Type B pancreatic cell (in vitro differentiated cells): ENCODE measurements at regions not wholly inside any gene's neighbourhood (a gene's known extent, or its start where the extent isn't known, plus 50 kb on each side); places are given as distances from the start of the nearest gene placed in this dataset.

Experiments
- DNase-seq: peaks from one replicate; pipeline ENCODE4 v3.0.0; 2021; ENCODE audit warnings: mixed read lengths; ENCODE audit not compliant: unreplicated experiment; ENCODE audit errors: extremely low spot score
- H3K27ac Mint-ChIP-seq: 2 replicates; pipeline ENCODE4 v1.8.0; 2021; ENCODE audit warnings: mild to moderate bottlenecking, mixed read lengths
- H3K27me3 Mint-ChIP-seq: 2 replicates; pipeline ENCODE4 v1.8.0; 2021; ENCODE audit warnings: mixed read lengths
- H3K36me3 Mint-ChIP-seq: 2 replicates; pipeline ENCODE4 v1.8.0; 2021; ENCODE audit warnings: mixed read lengths
- H3K4me1 Mint-ChIP-seq: one replicate; pipeline ENCODE4 v1.8.0; 2021; ENCODE audit warnings: mixed read lengths; ENCODE audit not compliant: unreplicated experiment
- H3K4me3 Mint-ChIP-seq: 2 replicates; pipeline ENCODE4 v1.8.0; 2021; ENCODE audit warnings: mild to moderate bottlenecking, mixed read lengths
- H3K9me3 Mint-ChIP-seq: 2 replicates; pipeline ENCODE4 v1.8.0; 2021; ENCODE audit warnings: mixed read lengths
- TF ChIP-seq, protein P1 (sequence below): fragments of 200-600 bp; sonication (generic); conservative IDR thresholded peaks from 2 replicates; pipeline ENCODE4 v1.5.0; 2021; ENCODE audit warnings: antibody characterized with exemption, mild to moderate bottlenecking

DNA sequence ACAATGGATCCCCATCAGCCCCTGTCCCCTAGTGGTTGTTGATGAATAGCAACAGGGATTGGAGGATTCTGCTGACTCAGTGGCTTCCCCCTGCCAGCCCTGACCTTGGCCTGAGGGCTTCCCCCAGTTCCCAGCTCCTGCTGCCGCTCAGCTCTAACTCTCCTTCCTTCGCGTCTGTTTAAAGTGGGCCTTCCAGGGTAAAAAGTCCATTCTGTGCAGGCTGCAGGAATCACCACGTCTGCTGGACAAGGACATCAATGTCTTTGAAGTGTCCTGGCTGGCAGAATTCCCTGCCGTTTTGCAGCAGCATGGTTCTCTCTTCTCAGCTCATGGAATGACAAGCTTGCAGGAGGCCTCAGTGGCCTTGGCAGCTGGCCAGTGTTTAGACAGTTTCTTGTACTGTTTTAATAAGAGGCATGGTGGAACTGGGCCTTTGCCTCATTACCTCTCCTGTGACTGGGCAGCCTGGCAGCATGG lies 152.5 kb upstream of the STX18 start:
- TF ChIP-seq, protein P1, sequence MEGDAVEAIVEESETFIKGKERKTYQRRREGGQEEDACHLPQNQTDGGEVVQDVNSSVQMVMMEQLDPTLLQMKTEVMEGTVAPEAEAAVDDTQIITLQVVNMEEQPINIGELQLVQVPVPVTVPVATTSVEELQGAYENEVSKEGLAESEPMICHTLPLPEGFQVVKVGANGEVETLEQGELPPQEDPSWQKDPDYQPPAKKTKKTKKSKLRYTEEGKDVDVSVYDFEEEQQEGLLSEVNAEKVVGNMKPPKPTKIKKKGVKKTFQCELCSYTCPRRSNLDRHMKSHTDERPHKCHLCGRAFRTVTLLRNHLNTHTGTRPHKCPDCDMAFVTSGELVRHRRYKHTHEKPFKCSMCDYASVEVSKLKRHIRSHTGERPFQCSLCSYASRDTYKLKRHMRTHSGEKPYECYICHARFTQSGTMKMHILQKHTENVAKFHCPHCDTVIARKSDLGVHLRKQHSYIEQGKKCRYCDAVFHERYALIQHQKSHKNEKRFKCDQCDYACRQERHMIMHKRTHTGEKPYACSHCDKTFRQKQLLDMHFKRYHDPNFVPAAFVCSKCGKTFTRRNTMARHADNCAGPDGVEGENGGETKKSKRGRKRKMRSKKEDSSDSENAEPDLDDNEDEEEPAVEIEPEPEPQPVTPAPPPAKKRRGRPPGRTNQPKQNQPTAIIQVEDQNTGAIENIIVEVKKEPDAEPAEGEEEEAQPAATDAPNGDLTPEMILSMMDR: peak; percentile 58
- DNase-seq: no peak
- H3K9me3 Mint-ChIP-seq: no peaks in the 10 kb centered on the region
- peaks cover 27% of the 10 kb centered on the region for H3K4me1 Mint-ChIP-seq
- H3K27me3 Mint-ChIP-seq: no peaks in the 10 kb centered on the region
- H3K4me3 Mint-ChIP-seq: peak overlapping the region; percentile 20
- H3K27ac Mint-ChIP-seq: no peak overlapping the region
- peaks cover 3% of the 10 kb centered on the region for H3K36me3 Mint-ChIP-seq

DNA sequence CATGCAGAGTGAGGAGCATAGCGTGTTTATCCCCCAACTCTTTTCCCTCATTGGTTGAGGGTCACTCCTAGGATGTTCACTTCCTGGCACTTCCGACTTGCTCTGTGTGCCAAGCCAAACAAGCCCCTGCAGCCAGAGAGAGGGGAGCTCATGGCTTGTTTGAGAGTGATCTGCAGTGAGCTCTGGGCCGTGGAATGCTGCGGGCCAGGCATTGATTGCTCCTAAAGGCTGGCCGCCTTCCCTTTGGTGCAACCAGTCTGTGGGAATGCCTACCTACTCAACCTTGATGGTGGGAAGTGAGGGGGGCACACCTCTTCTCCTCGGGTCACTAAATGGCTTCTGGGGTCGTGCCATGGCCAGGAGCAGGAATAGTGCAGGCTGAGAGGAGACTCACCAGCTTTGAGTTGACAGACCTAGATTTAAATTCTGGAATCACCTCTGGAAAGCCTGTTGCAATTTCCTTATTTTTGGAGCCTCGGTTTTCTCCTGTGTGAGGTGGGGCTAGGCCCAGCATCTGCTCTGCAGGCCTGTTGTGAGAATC lies 152.0 kb upstream of the STX18 start:
- Mint-ChIP-seq H3K36me3 (peaks cover 3% of the 10 kb centered on the region), H3K9me3 (no peaks in the 10 kb centered on the region), H3K4me3 (no peak overlapping the region), H3K4me1 (peaks cover 28% of the 10 kb centered on the region), H3K27ac (no peak overlapping the region), H3K27me3 (no peaks in the 10 kb centered on the region)
- DNase-seq: no peak
- TF ChIP-seq, protein P1: no peak

DNA sequence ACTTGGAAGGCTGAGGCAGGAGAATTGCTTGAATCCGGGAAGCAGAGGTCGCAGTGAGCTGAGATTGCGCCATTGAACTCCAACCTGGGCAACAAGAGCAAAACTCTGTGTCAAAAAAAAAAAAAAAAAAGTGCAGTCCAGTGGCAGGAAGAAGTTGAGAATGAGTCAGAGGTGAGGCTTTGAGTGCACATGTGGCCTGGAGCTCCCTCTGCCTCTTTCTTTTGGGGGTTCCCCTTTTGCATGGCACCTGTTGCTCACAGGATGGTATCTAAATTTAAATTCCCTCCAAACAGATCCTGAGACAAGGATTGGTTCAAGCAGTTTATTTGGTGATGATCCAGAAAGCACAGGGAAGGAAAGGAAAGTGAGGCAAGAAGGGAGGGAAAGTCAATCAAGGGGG lies 151.4 kb upstream of the STX18 start:
- TF ChIP-seq, protein P1: no peak
- no peaks in the 10 kb centered on the region for H3K9me3 Mint-ChIP-seq
- no peaks in the 10 kb centered on the region for H3K27me3 Mint-ChIP-seq
- no peak for DNase-seq
- H3K27ac Mint-ChIP-seq: no peak overlapping the region
- peaks cover 33% of the 10 kb centered on the region for H3K4me1 Mint-ChIP-seq
- peaks cover 3% of the 10 kb centered on the region for H3K36me3 Mint-ChIP-seq
- H3K4me3 Mint-ChIP-seq: no peak overlapping the region

DNA sequence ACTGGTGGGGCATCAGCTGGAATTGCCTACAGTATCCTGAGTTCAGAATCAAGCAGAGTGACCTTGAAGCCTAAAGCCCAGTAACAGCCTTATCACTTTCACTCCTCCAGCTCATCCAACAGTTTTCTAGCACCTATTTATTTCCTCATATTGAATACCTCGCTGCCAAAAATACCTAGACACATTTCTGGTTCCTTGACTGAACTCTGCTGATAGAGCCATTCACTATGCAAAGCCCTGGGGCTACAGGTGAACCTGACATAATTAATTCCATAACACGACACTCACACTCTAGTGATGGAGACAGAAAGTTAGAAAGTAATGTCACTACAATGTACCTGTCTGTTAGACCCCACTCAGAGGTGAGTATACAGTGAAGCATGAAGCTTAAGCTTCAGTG lies 149.0 kb upstream of the STX18 start:
- TF ChIP-seq, protein P1: no peak
- Mint-ChIP-seq H3K4me3 (no peak overlapping the region), H3K9me3 (no peaks in the 10 kb centered on the region), H3K27me3 (no peaks in the 10 kb centered on the region), H3K4me1 (peaks cover 42% of the 10 kb centered on the region), H3K36me3 (no peaks in the 10 kb centered on the region), H3K27ac (no peak overlapping the region)
- no peak for DNase-seq

DNA sequence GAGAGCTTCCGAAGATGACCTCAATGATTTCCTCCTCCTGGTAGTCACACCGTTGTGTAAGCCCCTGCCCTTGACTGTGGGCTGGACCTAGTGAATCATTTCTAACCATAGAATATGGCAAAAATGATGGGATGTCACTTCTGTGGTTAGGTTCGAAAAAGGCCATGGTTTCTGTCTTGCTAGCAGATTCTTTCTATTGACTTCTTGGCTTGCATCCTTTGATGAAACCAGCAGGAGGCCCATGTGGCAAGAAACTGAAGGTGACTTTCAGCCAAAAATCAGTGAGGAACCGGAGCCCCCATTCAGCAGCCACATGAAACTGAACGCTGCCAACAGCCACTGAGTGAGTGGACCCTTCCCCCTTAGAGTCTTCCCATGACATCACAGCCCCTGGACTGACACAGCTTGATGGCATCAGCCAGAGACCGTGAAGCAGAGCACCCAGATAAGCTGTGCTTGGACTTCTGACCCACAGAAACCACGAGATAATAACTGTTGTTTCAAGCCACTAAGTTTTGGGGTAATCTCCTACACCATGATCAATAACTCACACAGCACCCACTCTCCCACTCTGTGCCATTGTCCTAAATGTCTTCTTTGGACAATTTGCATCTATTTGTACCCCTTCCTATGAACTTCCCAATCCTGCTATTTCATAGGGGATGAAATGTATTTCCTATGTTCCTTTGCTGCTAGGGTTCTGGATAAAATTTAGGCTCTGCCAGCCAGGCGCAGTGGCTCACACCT lies 148.0 kb upstream of the STX18 start:
- DNase-seq: no peak
- TF ChIP-seq, protein P1: no peak

More for the DNA sequence above, 148.0 kb upstream of the STX18 start:
- H3K4me1 Mint-ChIP-seq: peaks cover 38% of the 10 kb centered on the region
- H3K4me3 Mint-ChIP-seq: no peak overlapping the region
- H3K27ac Mint-ChIP-seq: no peak overlapping the region
- no peaks in the 10 kb centered on the region for H3K36me3 Mint-ChIP-seq
- no peaks in the 10 kb centered on the region for H3K9me3 Mint-ChIP-seq
- no peaks in the 10 kb centered on the region for H3K27me3 Mint-ChIP-seq
